ENCODE measurements at regions not wholly inside any gene's neighbourhood (a gene's known extent, or its start where the extent isn't known, plus 50 kb on each side); places are given as distances from the start of the nearest gene placed in this dataset.

DNA sequence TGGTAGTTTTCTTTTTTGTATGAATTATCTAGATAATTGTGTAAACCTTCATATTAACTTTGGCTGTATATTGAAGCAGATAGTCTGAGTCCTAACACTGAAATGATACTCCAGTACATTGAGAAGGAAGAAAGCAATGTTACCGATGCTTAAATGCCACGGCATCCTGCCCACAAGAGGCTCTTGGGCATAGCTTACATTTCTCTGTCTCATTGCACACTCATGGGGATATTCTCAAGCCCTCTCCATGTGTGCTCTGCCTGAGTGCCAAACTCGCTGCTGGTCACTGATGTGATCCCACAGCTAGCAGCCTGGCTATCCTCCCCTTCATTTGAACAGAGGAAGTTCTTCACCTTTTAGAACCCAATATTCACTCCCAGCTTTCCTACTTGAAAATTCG, 179.4 kb downstream of the TGFB2 start:
- H3K79me2 ChIP-seq (ENCODE audit: control insufficient read depth, insufficient read depth, low read length) = no peaks in the 10 kb centered on the region
- H3K9ac ChIP-seq (ENCODE audit: control insufficient read depth, insufficient read depth, low read length) = no peak overlapping the region
- no peak overlapping the region for H3K4me3 ChIP-seq
- no peaks in the 10 kb centered on the region for H3K36me3 ChIP-seq (ENCODE audit: control insufficient read depth in 2 of 2, insufficient read depth in 2 of 2, low read length in 1 of 2)
- DNase-seq (ENCODE audit: low read depth, low spot score) (no peak), ATAC-seq (no peak), FAIRE-seq (no peak)
- in situ Hi-C loops (cut with MboI) (no loop called here), intact Hi-C loops (cut with micrococcal nuclease; ENCODE audit: unreplicated experiment) (no loop called here)
- H3K27me3 ChIP-seq (replicated peaks in 1 of 2; ENCODE audit: control insufficient read depth in 2 of 2, insufficient read depth in 2 of 2, low read length in 1 of 2) = no peaks in the 10 kb centered on the region
- H3K4me1 ChIP-seq (ENCODE audit: control insufficient read depth, insufficient read depth, low read length) = no peaks in the 10 kb centered on the region
- CTCF ChIA-PET = interaction anchor here (0.6 to 1.2 kb wide), 4 partner anchors 10 to 246 kb away, joined by 3 to 4 read pairs (median 3); no protein-coding TSS in a partner anchor
- no peaks in the 10 kb centered on the region for H3K9me3 ChIP-seq (replicated peaks; ENCODE audit: control insufficient read depth, insufficient read depth, low read length)
- WGBS (ENCODE audit: insufficient coverage, insufficient replicate concordance, low lambda C conversion rate, missing lambda C conversion rate) = 11% methylated on average over 4 of the region's 4 CpGs
- BruUV-seq (replicated peaks) = no TSS peak
- H3K4me2 ChIP-seq (ENCODE audit: control insufficient read depth, insufficient read depth) = no peak overlapping the region
- RAD21 ChIA-PET (ENCODE audit: unreplicated experiment) = interaction anchor here (1.5 kb wide), 1 partner anchor 185 kb away, joined by 4 read pairs; no protein-coding TSS in a partner anchor
- SMC1A ChIA-PET (ENCODE audit: uncharacterized antibody, unreplicated experiment) = no interaction called here
- no peak overlapping the region for H3K27ac ChIP-seq (ENCODE audit: control insufficient read depth, insufficient read depth)
- POLR2A ChIA-PET = no interaction called here
- TF ChIP-seq TCF7 (IDR thresholded peaks at IDR 0.05; ENCODE audit: borderline replicate concordance) (no peak), RFX5 (IDR thresholded peaks at IDR 0.05; ENCODE audit: low read depth, low read length) (no peak), IRF4 (IDR thresholded peaks at IDR 0.05; ENCODE audit: low read depth, low read length) (no peak), CHD2 (IDR thresholded peaks at IDR 0.05; ENCODE audit: borderline replicate concordance, low read depth, low read length) (no peak), SPI1 (IDR thresholded peaks at IDR 0.05; ENCODE audit: borderline replicate concordance, insufficient read depth, low read depth, low read length) (no peak), FOXM1 (IDR thresholded peaks at IDR 0.05; ENCODE audit: low read depth, low read length) (no peak)
- TF ChIP-seq, protein P1, sequence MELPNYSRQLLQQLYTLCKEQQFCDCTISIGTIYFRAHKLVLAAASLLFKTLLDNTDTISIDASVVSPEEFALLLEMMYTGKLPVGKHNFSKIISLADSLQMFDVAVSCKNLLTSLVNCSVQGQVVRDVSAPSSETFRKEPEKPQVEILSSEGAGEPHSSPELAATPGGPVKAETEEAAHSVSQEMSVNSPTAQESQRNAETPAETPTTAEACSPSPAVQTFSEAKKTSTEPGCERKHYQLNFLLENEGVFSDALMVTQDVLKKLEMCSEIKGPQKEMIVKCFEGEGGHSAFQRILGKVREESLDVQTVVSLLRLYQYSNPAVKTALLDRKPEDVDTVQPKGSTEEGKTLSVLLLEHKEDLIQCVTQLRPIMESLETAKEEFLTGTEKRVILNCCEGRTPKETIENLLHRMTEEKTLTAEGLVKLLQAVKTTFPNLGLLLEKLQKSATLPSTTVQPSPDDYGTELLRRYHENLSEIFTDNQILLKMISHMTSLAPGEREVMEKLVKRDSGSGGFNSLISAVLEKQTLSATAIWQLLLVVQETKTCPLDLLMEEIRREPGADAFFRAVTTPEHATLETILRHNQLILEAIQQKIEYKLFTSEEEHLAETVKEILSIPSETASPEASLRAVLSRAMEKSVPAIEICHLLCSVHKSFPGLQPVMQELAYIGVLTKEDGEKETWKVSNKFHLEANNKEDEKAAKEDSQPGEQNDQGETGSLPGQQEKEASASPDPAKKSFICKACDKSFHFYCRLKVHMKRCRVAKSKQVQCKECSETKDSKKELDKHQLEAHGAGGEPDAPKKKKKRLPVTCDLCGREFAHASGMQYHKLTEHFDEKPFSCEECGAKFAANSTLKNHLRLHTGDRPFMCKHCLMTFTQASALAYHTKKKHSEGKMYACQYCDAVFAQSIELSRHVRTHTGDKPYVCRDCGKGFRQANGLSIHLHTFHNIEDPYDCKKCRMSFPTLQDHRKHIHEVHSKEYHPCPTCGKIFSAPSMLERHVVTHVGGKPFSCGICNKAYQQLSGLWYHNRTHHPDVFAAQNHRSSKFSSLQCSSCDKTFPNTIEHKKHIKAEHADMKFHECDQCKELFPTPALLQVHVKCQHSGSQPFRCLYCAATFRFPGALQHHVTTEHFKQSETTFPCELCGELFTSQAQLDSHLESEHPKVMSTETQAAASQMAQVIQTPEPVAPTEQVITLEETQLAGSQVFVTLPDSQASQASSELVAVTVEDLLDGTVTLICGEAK (IDR thresholded peaks at IDR 0.05; ENCODE audit: borderline replicate concordance) = no peak
- H4K20me1 ChIP-seq (ENCODE audit: control insufficient read depth, insufficient read depth) = no peaks in the 10 kb centered on the region
- no peak overlapping the region for H2AFZ ChIP-seq (ENCODE audit: control insufficient read depth, low read depth, low read length)

Measured in GM12878 (cell line).